ENCODE measurements at regions not wholly inside any gene's neighbourhood (a gene's known extent, or its start where the extent isn't known, plus 50 kb on each side); places are given as distances from the start of the nearest gene placed in this dataset.
"Not testable (repeated sequence)": the region's sequence is repeated elsewhere in the genome, so short reads cannot be mapped to it uniquely, and the experiment has no call there.

DNA sequence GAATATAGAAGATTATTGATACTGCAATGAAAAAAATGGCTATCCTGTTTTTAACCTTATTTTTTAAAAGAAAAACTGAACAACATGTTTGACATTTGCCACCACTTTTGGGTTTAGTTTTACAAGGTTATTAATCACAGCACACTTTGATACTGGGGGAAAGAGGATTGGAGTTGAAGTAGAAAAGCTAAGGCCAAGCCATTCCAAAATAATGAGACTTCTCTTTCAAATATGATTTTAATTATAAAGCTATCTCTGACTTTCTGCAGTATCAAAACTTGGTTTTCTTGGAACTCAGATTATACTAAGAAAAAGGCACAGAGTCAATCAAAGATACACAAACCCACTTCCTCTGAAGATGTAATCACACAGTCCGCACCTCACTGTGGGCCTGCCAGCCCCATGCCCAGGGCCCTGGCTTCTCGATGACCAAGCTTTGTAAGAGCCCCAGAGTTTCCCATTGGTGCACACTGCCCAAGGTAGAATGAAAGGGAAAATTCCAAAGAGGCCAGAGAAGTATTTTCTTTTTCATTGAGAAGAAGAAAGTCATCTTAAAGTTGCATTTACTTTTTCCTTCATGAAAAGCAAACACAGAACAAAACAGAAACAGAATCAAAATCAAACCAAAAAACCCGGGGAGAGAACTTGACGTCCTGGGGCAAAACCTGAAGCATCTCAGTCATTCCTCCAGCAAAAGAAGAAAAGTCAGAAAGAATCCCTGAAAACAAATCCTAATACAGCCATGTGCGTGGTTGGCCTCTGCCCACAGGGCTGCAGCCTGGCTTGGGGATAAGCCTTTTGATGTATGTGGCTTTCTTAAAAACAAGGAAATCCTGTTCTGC, 187.7 kb upstream of the KLF6 start:
- DNase-seq (ENCODE audit: low read depth, low spot score): peak; percentile 29

GRCh38 chr10:3971713-3972112, 186.7 kb upstream of the KLF6 start:
- no peak for DNase-seq (ENCODE audit: low read depth, low spot score)

DNA sequence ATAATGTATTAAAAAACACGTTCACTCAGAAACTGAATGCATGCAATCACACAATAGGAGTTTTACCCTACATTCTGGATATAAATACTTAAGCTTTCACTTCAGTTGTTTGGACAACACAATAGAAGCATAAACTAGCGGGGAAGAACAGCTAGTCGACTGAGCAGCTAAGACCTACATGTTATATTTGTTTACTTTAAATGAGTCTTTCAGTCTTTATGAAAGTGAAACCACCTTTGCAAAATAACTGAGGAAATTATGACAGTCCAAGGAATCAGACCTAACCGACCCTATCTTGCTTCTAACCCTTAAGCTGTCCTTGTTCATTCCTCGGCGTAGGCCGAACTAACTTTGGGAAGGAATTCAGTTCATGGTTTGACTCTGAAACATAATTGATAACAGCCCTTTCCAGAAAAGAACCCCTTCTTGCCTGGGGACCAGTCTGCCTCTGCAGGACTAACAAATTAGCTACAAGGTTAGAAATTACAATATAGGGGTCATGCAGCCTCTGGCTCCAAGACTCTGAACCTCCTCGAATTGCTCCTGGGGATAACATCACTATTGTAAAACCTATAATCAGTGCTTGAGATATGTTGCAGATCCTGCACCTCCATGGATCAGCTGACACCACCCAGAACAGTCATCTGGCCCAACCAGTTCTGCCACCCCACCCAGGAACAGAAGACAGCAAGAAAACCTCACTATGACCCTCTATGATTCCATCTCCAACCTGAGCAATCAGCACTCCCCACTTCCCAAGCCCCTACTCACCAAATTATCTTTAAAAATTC, 185.1 kb upstream of the KLF6 start:
- no peak for DNase-seq (ENCODE audit: low read depth, low spot score)

GRCh38 chr10:3968727-3969126, 183.7 kb upstream of the KLF6 start:
- DNase-seq (ENCODE audit: low read depth, low spot score): no peak

DNA sequence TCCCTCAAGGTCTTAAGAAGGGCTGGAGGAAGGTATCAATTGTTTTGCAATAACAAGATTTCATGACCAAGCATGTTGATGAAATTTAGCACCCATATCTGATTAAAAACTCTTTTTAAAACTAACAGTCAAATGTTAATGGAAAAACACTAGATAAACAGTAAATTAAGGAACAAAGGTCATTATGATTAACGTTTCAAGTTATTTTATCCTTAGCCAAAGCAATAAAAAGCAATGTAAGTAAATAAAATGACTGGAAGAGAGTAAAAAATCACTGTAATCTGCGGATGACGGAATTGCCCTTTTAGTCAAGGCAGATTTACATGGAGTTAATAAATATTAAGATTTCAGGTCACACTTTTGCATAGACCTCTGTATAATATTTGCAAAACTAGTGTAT, 179.5 kb upstream of the KLF6 start:
- DNase-seq (ENCODE audit: low read depth, low spot score): no peak

DNA sequence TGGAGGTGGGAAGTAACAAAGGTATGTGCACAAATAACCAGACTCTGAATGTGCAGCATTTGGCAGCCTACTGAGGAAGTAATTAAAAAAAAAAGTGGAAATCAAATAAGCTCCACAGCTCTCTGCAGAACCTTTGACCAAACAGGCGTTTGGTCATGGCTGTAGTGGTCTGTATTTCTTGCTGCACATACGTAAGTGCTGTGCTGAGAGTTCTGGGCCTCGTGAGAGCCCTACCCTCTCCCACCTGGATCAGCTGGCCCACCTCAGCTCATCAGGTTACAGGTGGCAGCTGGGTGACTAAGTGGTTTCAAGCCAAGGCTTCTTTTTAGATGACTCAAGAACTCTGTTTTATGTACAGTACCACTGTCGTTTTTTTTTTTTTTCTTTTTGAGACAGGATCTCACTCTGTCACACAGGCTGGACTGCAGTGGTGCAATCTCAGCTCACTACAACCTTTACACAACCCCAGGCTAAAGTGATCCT, 178.2 kb upstream of the KLF6 start:
- DNase-seq (ENCODE audit: low read depth, low spot score): no peak

GRCh38 chr10:3961082-3961481, 176.1 kb upstream of the KLF6 start:
- DNase-seq (ENCODE audit: low read depth, low spot score): no peak

DNA sequence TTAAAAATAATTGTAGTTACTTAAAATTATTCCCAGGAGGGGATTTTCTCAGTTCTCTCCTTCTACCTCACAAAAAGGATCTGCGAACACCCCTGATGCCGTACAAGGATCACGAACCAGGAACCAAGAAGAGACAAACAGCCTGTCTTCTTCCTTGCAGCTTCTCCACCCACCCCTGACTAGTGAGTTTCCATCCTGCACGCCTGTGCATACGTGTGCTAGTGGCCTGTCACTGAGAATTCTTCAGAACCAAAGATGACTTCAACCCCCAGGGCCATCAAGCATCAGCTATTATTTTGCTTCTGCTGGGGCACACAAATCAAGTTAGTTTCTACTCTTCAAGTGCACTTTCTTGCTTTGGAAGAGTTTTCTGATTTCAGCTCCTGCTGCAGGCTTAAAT, 175.5 kb upstream of the KLF6 start:
- no peak for DNase-seq (ENCODE audit: low read depth, low spot score)

DNA sequence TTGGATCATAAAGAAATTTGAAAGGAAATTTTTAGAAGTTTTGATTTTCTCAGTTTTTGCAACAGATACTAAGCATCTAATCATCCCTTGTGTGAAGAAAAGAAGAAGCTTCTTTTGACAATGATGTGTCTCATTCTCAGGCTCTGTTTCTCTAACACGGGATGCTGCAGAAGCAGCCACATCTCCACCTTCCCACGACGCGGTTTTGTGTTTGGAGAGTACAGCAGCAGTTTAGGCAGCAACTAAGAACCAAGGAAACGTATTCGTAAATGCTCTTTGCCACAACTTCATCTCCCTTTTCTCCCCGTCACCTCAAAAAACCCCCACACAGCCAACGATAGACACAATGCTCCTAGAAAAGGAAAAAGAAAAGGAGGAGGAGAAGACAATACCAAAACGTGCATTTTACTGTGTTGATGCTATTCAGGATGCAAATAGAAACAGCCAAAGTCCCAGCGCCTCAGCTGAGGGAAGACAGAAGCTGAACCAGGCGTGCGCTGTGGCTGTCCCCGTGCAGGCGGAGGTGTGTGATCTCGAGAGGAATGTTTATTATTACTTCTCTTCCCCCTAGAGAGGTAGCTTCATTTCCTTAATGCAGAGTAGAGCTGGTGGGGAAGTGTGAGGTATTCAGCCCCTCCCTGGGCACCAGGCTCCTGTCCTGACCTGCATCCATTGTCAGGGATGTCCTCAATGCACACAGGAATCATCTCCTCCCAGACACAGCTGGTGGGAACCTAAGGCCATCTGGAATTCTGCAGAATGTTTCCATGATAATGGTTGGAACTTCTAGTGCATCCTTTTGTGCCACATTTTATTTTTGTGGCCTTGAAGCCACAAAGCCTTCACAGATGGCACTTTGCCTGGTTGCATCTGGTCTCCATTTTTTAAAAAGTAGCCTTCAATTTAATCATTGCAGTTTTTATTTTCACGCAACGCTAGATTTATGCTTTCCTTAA, 174.6 kb upstream of the KLF6 start:
- DNase-seq (ENCODE audit: low read depth, low spot score): no peak

DNA sequence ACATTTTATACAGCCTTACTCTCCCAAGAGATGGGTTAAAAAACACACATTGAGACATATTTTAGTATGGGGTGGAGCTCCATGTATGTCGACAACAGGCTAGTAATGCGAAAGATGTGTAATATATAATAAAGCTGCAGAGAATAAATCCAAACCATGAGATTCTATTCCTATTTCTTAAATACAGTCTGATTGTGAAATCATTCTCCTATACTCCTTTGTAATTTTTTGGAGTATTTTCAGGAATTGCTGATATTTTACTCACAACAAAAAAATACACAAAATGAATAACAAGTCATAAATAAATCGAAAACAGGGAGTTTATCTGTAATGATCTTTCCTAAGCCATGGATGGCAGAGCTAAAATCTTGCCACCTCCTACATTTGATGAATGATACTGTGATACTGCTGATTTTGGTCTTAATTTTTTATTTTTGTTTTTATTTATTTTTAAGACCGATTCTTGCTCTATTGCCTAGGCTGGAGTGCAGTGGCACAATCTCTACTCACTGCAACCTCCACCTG, 173.5 kb upstream of the KLF6 start:
- no peak for DNase-seq (ENCODE audit: low read depth, low spot score)

- DNase-seq (ENCODE audit: low read depth, low spot score): no peak
Observed at GRCh38 chr10:3955955-3956617, 171.1 kb upstream of the KLF6 start.

DNA sequence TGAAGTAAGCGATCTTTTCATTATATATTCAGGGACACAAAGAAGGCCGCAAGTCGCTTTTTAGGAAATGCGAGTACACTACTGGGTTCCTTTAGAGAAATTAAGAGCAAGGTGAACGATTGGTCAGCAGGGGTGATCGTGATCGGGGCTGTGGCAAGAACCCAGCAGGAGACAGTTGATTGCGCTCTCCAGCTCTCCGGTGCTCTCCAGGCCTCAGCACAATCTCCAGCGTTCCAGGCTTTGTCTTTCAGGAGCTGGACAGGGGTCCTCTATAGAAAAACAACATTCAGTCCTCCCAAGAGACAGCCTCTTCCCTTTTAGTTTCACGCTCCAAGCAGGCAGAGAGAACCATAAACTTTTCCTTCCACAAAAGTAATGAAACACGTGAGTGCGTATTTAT, 170.5 kb upstream of the KLF6 start:
- peak; percentile 73 for DNase-seq (ENCODE audit: low read depth, low spot score)

GRCh38 chr10:3954615-3955014, 169.6 kb upstream of the KLF6 start:
- no peak for DNase-seq (ENCODE audit: low read depth, low spot score)

DNA sequence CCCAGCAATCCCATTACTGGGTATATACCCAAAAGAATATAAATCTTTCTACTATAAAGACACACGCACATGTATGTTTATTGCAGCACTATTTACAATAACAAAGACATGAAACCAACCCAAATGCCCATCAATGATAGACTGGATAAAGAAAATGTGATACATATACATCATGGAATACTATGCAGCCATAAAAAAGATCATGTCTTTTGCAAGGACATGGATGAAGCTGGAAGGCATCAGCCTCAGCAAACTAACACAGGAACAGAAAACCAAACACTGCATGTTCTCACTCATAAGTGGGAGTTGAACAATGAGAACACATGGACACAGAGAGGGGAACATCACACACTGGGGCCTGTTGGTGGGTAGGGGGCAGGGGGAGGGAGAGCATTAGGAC, 169.0 kb upstream of the KLF6 start:
- not testable (repeated sequence) for DNase-seq (ENCODE audit: low read depth, low spot score)

GRCh38 chr10:3951993-3952392, 167.0 kb upstream of the KLF6 start:
- DNase-seq (ENCODE audit: low read depth, low spot score): no peak

DNA sequence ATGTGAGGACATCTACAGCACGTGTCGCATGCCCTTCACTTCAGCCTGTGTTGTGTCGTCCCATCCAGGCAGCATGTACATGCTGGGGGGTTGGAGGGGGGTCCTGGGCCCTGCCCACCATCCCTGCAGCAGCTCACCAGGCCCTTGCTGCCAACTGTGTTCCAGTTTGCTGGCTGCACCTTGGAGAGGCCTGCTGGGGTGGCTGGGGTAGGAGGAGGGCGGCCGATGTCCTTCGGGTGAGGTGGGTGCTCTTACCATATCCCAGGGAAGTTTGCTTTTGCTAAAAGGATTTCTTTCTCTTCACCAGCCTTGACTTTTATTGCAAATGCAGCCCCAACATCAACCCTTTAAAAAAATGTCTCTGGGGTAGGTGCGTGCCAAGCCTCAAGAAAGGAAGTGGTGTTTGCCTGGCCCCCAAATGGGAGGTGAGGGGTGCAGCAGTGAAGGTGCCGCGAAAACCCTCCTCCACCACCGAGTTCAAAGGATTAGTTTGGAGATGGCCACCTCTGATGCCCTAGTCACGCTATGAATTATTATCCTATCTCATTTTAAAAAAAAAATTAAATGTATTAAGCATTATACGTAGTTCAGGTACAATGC, 165.8 kb upstream of the KLF6 start:
- no peak for DNase-seq (ENCODE audit: low read depth, low spot score)

GRCh38 chr10:3949711-3950110, 164.7 kb upstream of the KLF6 start:
- no peak for DNase-seq (ENCODE audit: low read depth, low spot score)

GRCh38 chr10:3948843-3949242, 163.8 kb upstream of the KLF6 start:
- DNase-seq (ENCODE audit: low read depth, low spot score): peak; percentile 76

- DNase-seq (ENCODE audit: low read depth, low spot score): no peak
Observed at GRCh38 chr10:3946234-3947229, 161.5 kb upstream of the KLF6 start.

Measured in astrocyte of the hippocampus (primary cell).